Ishikawa (cell line): ENCODE measurements at regions not wholly inside any gene's neighbourhood (a gene's known extent, or its start where the extent isn't known, plus 50 kb on each side); places are given as distances from the start of the nearest gene placed in this dataset.

Source experiments
- CEBPB ChIP-seq: IDR thresholded peaks from 2 replicates; pipeline ENCODE4 v1.6.1; 2012
- CREB1 ChIP-seq: IDR thresholded peaks from 2 replicates; pipeline ENCODE4 v1.6.1; 2012; ENCODE audit warnings: low read depth
- EGR1 ChIP-seq: IDR thresholded peaks from 2 replicates; pipeline ENCODE4 v1.6.1; 2012
- EP300 ChIP-seq: IDR thresholded peaks from 2 replicates; pipeline ENCODE4 v1.6.1; 2012; ENCODE audit warnings: borderline replicate concordance
- FOXM1 ChIP-seq: IDR thresholded peaks from 2 replicates; pipeline ENCODE4 v1.6.1; 2012; ENCODE audit warnings: low read depth, borderline replicate concordance
- NFIC ChIP-seq: IDR thresholded peaks from 2 replicates; pipeline ENCODE4 v1.6.1; 2012
- RAD21 ChIP-seq: IDR thresholded peaks from 2 replicates; pipeline ENCODE4 v1.6.1; 2012; ENCODE audit warnings: low read depth
- TAF1 ChIP-seq: IDR thresholded peaks from 2 replicates; pipeline ENCODE4 v1.6.1; 2012; ENCODE audit warnings: low read depth, mild to moderate bottlenecking
- TCF12 ChIP-seq: IDR thresholded peaks from 2 replicates; pipeline ENCODE4 v1.6.1; 2012; ENCODE audit warnings: low read depth
- TEAD4 ChIP-seq: IDR thresholded peaks from 2 replicates; pipeline ENCODE4 v1.6.1; 2012
- YY1 ChIP-seq: IDR thresholded peaks from 2 replicates; pipeline ENCODE4 v1.6.1; 2012; ENCODE audit warnings: low read depth
- ZBTB7A ChIP-seq: IDR thresholded peaks from 2 replicates; pipeline ENCODE4 v1.6.1; 2012; ENCODE audit warnings: low read depth
- TF ChIP-seq, protein P1 (sequence below): IDR thresholded peaks from 2 replicates; pipeline ENCODE4 v1.6.1; 2012; ENCODE audit warnings: low read depth, mild to moderate bottlenecking
- TF ChIP-seq, protein P2 (sequence below): IDR thresholded peaks from 2 replicates; pipeline ENCODE4 v1.6.1; 2012
- TF ChIP-seq, protein P3 (sequence below): IDR thresholded peaks from 2 replicates; pipeline ENCODE4 v1.6.1; 2012

DNA sequence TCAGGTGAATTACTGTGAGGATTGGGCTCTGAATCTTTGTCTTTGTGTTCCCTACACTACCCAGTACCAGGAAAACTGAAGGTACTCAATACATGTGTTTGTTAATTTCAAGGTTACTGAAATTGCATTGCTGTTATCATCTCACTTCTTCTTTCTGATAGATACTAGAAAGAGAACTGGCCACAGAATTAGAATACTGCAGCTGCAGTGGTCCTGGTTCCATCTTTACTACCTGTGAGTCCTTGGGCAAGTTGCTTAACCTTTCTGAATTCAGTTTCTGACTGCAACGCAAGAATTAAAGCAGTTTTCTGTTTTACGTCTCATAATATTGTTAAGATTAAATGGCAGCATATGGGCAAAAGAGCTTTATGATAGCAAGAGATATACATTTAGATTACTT is 263.5 kb downstream of the LMO4 start:
- no peak for TF ChIP-seq TAF1

DNA sequence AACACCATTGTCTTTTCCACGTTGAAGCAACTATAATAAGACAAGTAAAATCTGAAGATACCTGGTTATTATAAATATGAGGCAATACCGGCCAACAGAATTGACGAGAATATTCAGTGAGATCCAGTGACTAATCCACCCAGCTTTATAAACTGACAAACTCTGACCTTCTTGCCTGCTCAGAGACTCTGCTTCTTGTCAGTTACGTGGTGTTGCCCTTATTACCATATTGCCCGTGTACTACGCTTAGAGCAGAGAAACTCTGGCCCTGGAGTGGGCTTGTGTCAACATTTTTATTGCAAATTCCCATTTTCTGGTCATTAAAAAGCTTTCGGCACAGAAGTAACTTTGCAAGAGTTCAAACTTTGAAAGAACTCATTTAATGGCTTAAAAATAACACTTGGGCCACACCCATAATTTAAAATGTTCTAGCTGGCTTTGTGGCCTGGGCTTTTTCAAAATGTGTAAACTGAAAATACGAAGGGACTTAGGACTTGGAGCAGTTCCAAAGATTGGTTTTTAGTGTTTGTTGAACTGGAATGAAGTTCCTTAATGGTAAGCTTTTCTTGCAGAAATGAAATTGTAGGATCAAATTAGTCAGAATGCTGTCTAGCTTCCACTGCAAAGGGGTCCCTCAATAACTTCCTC is 266.2 kb downstream of the LMO4 start:
- TF ChIP-seq EGR1 (no peak), RAD21 (no peak), YY1 (no peak), TCF12 (no peak), TAF1 (no peak), CREB1 (no peak), EP300 (no peak), NFIC (no peak), TEAD4 (no peak), FOXM1 (no peak), ZBTB7A (no peak), CEBPB (no peak)
- TF ChIP-seq, protein P1, sequence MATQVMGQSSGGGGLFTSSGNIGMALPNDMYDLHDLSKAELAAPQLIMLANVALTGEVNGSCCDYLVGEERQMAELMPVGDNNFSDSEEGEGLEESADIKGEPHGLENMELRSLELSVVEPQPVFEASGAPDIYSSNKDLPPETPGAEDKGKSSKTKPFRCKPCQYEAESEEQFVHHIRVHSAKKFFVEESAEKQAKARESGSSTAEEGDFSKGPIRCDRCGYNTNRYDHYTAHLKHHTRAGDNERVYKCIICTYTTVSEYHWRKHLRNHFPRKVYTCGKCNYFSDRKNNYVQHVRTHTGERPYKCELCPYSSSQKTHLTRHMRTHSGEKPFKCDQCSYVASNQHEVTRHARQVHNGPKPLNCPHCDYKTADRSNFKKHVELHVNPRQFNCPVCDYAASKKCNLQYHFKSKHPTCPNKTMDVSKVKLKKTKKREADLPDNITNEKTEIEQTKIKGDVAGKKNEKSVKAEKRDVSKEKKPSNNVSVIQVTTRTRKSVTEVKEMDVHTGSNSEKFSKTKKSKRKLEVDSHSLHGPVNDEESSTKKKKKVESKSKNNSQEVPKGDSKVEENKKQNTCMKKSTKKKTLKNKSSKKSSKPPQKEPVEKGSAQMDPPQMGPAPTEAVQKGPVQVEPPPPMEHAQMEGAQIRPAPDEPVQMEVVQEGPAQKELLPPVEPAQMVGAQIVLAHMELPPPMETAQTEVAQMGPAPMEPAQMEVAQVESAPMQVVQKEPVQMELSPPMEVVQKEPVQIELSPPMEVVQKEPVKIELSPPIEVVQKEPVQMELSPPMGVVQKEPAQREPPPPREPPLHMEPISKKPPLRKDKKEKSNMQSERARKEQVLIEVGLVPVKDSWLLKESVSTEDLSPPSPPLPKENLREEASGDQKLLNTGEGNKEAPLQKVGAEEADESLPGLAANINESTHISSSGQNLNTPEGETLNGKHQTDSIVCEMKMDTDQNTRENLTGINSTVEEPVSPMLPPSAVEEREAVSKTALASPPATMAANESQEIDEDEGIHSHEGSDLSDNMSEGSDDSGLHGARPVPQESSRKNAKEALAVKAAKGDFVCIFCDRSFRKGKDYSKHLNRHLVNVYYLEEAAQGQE: no peak
- TF ChIP-seq, protein P2, sequence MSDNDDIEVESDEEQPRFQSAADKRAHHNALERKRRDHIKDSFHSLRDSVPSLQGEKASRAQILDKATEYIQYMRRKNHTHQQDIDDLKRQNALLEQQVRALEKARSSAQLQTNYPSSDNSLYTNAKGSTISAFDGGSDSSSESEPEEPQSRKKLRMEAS: no peak
- TF ChIP-seq, protein P3, sequence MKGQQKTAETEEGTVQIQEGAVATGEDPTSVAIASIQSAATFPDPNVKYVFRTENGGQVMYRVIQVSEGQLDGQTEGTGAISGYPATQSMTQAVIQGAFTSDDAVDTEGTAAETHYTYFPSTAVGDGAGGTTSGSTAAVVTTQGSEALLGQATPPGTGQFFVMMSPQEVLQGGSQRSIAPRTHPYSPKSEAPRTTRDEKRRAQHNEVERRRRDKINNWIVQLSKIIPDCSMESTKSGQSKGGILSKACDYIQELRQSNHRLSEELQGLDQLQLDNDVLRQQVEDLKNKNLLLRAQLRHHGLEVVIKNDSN: no peak

DNA sequence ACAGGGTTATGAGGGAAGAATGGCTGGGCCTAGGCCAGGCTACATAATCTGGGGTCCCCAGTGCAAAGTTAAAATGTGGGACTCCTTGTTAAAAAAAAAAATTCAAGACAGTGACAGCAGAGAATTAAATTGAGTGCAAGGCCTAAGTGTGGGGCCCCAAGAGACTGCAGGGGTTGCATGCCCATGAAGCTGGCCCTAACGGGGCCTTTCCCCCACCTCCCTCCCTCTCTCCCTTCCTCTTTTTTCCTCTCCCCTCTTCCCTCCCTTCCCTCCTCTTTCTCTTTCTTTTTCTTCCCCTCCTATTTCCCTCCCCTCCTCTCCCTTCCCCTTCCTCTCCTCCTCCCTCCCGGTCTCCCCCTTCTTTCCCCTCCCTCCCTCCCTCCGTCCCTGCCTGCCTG is 266.7 kb downstream of the LMO4 start:
- no peak for TF ChIP-seq TAF1
- no peak for TF ChIP-seq TEAD4
- no peak for TF ChIP-seq ZBTB7A
- TF ChIP-seq EP300: no peak
- no peak for TF ChIP-seq FOXM1
- TF ChIP-seq, protein P1: no peak
- TF ChIP-seq, protein P2: no peak

DNA sequence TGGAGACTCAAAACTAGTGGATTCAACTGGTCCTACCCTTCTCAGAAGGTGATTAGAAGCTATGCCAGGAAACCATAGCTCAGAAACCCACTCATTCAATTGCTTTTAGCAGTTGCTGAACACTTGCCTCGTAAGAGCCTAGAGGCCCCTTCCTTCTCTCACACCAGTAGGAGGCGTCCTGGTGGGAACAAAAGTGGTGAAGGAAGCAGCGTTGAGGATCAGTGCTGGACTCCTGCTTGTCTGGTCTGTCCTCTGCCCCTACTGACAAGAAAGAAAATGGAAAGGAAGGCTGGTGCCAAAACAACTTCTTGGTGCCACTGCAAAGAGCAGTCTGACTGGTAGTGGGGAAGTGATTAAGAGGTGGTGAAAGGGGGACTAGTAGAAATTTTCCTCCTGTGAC is 269.7 kb downstream of the LMO4 start:
- TF ChIP-seq CREB1 (no peak), EGR1 (no peak), EP300 (no peak), FOXM1 (no peak), TCF12 (no peak)
- TF ChIP-seq, protein P3: no peak

DNA sequence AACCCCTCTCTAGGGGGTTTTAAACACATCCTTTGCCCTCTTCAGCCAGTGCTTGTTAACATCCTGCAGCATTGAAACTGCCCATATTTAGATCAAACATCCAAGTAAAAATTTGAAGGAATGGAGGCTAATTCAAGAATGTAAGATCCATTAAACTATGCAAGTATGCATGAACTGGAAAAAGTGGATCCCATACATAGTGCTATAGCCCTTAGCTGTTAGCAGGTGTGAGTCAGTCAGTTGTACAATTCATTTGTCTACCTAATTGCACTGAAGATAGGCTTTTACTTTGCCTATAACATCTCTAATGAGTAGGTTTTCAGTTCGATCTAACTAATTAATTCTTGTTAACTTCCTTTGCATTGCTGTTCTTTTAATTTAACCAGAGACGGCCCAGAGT is 270.9 kb downstream of the LMO4 start:
- TF ChIP-seq CREB1 (no peak), FOXM1 (no peak), RAD21 (no peak)

DNA sequence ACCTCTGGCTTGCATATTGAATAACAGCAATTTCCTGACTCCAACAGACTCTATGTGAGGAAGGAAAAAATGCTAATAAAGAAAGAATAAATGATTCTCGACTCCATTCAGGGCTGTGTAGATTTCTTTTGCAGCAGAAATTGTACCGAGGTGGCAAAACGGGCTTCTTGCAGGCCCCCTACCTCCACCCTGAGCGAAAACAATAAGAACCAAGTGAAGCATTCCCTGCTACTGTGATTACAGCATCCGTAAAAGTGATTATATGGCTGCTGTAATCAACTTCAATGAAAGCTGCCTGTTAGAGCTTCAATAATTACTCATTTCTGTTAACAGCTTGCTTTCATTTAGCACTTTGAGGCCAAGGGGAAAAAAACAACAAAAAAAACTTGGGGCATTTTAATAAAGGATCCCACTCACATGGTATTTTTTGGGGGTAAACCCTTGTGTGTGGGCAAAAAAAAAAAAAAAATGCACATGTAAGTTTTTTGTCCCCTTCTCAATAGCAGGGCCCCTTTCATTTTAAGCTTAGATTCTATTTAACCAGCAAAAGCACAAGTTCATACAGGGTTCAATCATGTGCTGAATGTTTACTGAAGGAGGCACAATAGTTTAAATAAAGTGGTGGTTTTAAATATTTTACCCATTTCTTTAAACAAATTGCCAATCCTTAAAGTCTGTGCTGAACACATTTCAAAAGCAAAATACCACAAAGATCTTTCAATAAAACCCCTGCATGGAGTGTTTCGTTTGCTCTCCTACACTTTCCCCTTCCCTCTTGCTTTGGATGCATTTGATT is 271.6 kb downstream of the LMO4 start:
- TF ChIP-seq CREB1 (no peak), YY1 (no peak), ZBTB7A (no peak), NFIC (no peak), EP300 (no peak), TAF1 (no peak), TEAD4 (no peak), CEBPB (no peak)
- TF ChIP-seq, protein P3: no peak
